ENCODE measurements at regions not wholly inside any gene's neighbourhood (a gene's known extent, or its start where the extent isn't known, plus 50 kb on each side); places are given as distances from the start of the nearest gene placed in this dataset.

DNA sequence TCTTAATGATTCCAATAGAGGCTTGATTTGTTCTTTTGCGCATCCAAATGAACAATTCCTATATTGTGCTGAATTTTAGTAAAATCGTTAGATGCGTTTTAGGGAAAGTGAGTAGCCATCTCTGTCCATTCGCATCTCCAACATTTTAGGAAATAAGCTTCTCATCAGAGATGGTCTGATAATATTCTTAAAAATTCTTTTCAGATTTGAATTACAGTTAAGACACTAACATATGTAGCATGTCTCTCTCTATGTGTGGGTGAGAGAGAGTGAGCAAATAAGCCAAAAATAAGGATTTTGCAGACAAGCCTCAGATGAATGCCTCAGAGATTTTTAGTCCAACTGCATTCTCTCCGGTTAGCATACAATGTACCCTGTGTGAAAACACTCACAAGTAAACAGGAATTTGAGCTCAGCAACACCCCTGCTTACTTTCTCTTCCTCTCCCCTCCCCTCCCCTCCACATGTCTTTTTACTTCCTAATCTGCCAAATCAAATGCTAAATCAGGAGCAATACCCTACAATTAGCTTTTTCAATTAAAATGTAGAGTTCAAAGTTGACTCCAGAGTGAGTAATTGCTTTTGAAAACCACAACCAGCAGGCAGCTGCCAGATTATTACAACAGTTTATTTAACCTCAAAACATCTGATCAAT lies 354.4 kb downstream of the CRPPA start:
- Histone ChIP-seq H3K27me3 (ENCODE audit: control insufficient read depth in 3 of 3, insufficient read depth in 3 of 3, low read length in 2 of 3) (no peaks in the 10 kb centered on the region), H3K27ac (ENCODE audit: low read depth in 1 of 2, low read length in 1 of 2) (peak overlapping the region in 1 of 2 donors; percentile 53), H3K4me1 (ENCODE audit: control insufficient read depth in 5 of 5, insufficient read depth in 5 of 5, low read length in 5 of 5) (peaks cover 2 to 66% (median 11%) of the 10 kb centered on the region in 5 donors), H3K9me3 (ENCODE audit: control insufficient read depth in 4 of 4, insufficient read depth in 3 of 4, low read length in 3 of 4) (no peaks in the 10 kb centered on the region), H3K9ac (ENCODE audit: insufficient read depth in 1 of 2, low read length in 2 of 2) (peak overlapping the region in 1 of 2 donors; percentile 46), H3K4me3 (no peak overlapping the region), H3K36me3 (ENCODE audit: control insufficient read depth in 4 of 4, insufficient read depth in 4 of 4, low read length in 4 of 4) (no peaks in the 10 kb centered on the region)
- no peak for ATAC-seq (ENCODE audit: insufficient read depth, low FRiP score)
- WGBS, 2 donors: 63 to 67% methylated on average over 5 of the region's 5 CpGs
- DNase-seq: peak; percentile 63 to 93 (median 89)
- no peak for TF ChIP-seq CTCF (IDR thresholded peaks at IDR 0.05; ENCODE audit: control extremely low read depth, extremely low read depth)

DNA sequence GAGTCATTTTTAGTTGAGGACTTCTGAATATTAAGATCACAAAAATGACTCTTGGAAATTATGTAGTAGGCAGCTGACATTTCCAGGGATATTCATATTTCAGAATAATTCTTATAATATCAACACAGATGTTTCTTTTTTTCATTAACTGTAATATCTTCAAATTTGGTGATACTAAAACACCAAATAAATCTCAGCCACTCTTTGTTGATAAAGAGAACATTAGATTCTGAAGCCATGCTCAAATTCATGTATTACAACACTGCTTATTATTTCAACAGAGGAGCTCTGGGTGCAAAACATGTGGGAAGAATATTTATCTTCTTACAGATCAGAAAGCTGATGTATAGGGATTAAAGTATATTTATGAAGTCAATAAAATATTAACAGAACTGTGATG lies 355.4 kb downstream of the CRPPA start:
- Histone ChIP-seq H3K36me3 (ENCODE audit: control insufficient read depth in 4 of 4, insufficient read depth in 4 of 4, low read length in 4 of 4) (no peaks in the 10 kb centered on the region), H3K4me1 (ENCODE audit: control insufficient read depth in 5 of 5, insufficient read depth in 5 of 5, low read length in 5 of 5) (peaks cover 4 to 71% (median 16%) of the 10 kb centered on the region in 5 donors), H3K27ac (ENCODE audit: low read depth in 1 of 2, low read length in 1 of 2) (no peak overlapping the region), H3K4me3 (no peak overlapping the region), H3K9ac (ENCODE audit: insufficient read depth in 1 of 2, low read length in 2 of 2) (no peak overlapping the region), H3K9me3 (ENCODE audit: control insufficient read depth in 4 of 4, insufficient read depth in 3 of 4, low read length in 3 of 4) (peaks cover 0 to 1% (median 0%) of the 10 kb centered on the region in 4 donors), H3K27me3 (ENCODE audit: control insufficient read depth in 3 of 3, insufficient read depth in 3 of 3, low read length in 2 of 3) (no peaks in the 10 kb centered on the region)
- TF ChIP-seq CTCF (IDR thresholded peaks at IDR 0.05; ENCODE audit: control extremely low read depth, extremely low read depth): no peak
- ATAC-seq (ENCODE audit: insufficient read depth, low FRiP score): no peak
- DNase-seq: peak in 2 of 3 donors; percentile 88 to 90

GRCh38 chr7:16063716-16064675 lies 357.3 kb downstream of the CRPPA start:
- Histone ChIP-seq H3K9ac (ENCODE audit: insufficient read depth in 1 of 2, low read length in 2 of 2) (peak overlapping the region in 1 of 2 donors; percentile 15), H3K9me3 (ENCODE audit: control insufficient read depth in 4 of 4, insufficient read depth in 3 of 4, low read length in 3 of 4) (peaks cover 0 to 1% (median 0%) of the 10 kb centered on the region in 4 donors), H3K27me3 (ENCODE audit: control insufficient read depth in 3 of 3, insufficient read depth in 3 of 3, low read length in 2 of 3) (no peaks in the 10 kb centered on the region), H3K4me3 (no peak overlapping the region), H3K36me3 (ENCODE audit: control insufficient read depth in 4 of 4, insufficient read depth in 4 of 4, low read length in 4 of 4) (no peaks in the 10 kb centered on the region), H3K27ac (ENCODE audit: low read depth in 1 of 2, low read length in 1 of 2) (peak overlapping the region in 1 of 2 donors; percentile 64), H3K4me1 (ENCODE audit: control insufficient read depth in 5 of 5, insufficient read depth in 5 of 5, low read length in 5 of 5) (peaks cover 4 to 71% (median 16%) of the 10 kb centered on the region in 5 donors)
- 84 to 85% methylated on average over 16 of the region's 16 CpGs for WGBS, 2 donors
- no peak for TF ChIP-seq CTCF (IDR thresholded peaks at IDR 0.05; ENCODE audit: control extremely low read depth, extremely low read depth)
- ATAC-seq (ENCODE audit: insufficient read depth, low FRiP score) (no peak), DNase-seq (peak; percentile 51 to 85 (median 80))
